ENCODE measurements at regions not wholly inside any gene's neighbourhood (a gene's known extent, or its start where the extent isn't known, plus 50 kb on each side); places are given as distances from the start of the nearest gene placed in this dataset.

GRCh38 chr3:86856711-86857110, 134.2 kb downstream of the VGLL3 start:
- TF ChIP-seq CTCF (conservative IDR thresholded peaks at IDR 0.05 in 1 of 2, IDR thresholded peaks at IDR 0.05 in 1 of 2; ENCODE audit: low read depth in 1 of 2, low read length in 2 of 2) (no peak), EZH2 (IDR thresholded peaks at IDR 0.05; ENCODE audit: low read length, missing control alignments) (no peak)
